SHP77 treated with DMSO at 0.1 percent for 48 hours (cell line): ENCODE measurements at regions not wholly inside any gene's neighbourhood (a gene's known extent, or its start where the extent isn't known, plus 50 kb on each side); places are given as distances from the start of the nearest gene placed in this dataset.
A peak's percentile ranks its signal among the peaks of the same experiment; 100 is the strongest.

ENCODE experiments used
- DNase-seq: peaks from one replicate; lab custom pipeline; 2025; lab: John Stamatoyannopoulos, UW

DNA sequence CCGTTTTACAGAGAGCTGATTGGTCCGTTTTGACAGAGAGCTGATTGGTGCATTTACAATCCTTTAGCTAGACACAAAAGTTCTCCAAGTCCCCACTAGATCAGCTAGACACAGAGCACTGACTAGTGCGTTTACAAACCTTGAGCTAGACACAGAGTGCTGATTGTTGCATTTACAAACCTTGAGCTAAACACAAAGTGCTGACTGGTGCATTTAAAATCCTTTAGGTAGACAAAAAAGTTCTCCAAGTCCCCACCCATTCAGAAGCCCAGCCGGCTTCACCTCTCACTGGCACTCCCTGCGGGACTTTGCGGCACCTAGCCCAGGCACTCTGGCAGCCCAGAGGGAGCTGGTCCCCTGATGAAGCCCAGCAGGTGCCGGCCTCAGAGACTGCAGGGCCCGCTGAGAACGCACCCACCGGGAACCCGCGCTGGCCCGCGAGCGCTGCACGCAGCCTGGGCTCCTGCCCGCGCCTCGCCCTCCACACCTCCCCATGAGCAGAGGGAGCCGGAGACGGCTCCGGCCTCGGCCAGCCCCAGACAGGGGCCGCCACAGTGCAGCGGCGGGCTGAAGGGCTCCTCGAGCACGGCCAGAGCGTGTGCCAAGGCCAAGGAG is 508.1 kb upstream of the CHAC2 start:
- no peak for DNase-seq

DNA sequence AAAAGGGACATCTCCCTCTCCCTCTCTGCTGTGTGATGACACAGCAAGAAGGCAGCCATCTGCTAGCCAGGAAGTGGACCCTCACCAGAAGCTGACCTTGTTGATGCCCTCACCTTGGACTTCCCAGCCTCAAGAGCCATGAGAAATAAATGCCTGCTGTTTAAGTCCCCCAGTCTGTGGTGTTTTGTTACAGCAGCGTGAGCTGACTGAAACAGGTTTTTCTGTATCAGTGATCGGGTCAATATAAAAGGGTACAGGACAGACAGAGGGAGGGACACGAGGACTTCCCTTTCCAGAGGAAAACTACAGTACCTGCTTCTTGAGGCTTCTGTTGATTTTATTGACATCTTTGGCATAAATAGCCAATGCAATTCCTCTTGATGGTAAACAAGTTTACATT is 510.3 kb upstream of the CHAC2 start:
- DNase-seq: no peak

DNA sequence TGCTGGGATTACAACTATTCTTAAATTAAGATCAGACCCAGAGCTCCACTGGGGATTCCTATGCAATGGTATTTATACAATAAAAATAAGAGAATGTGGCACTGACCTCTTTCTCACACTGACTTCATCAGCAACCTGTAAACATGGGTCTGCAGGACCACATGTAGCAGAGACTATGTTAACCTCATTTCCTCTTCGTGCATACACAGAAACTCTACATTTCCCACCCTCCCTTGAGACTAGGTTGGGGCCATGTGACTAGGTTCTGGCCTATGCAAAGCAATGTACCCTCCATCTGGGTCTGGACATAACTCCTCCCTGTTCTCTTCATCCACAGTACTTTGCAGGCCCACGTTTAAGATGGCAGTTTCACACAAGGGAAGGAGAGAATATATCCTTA is 514.4 kb upstream of the CHAC2 start:
- no peak for DNase-seq

DNA sequence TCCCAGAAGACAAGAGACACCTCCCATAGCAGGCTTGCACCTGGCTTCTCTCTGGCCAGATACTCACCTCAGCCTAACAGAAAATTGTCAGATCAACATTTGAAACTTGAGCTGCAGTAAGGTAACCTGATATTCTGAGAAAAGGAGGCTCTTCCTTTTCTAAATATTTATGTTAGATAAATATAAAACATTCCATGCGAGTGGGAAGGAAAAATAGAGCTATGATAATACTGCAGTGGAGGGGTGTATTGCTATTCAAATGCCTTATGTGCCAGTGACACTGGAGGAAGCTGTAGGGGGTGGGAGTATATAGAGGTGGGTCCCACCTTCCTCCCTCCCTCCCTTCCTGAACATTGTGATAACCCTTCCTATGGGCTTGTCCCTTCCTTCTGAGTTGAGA is 515.5 kb upstream of the CHAC2 start:
- DNase-seq: peak; percentile 60

DNA sequence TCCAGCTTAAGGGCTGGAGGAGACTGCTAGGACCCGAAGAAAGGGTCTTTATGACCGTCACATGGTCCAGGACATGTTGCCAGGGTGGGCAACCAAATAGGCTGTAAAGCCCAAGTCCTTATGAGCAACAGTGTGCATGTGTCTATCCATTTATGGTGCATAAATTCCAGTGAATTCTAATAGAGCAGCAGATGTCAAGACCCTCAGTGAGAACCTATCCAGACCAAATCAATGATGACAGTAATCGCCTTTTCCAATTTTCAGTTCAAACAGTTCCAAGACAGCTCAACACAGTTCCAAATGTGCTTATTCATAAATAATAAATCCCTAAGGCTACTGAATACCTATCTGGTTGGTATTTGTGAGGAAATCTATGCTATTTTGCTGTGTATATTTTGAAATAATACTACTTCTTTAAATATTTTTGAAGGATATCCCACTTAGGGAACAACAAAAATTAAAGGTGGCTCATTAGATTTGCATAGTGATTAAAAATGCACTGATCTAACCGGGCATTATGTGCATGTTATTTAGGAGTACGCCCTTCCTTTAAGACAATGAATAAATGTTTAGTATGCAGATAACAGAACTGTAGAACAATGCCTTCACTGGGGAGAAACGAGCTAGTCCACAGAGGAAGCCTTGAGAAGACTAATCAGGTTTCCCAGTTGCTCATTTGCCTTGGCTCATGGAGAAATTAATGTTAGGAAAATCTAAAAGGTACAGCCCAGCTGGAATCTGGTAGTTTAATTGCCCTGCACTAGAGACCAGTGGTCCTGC is 519.5 kb upstream of the CHAC2 start:
- no peak for DNase-seq

DNA sequence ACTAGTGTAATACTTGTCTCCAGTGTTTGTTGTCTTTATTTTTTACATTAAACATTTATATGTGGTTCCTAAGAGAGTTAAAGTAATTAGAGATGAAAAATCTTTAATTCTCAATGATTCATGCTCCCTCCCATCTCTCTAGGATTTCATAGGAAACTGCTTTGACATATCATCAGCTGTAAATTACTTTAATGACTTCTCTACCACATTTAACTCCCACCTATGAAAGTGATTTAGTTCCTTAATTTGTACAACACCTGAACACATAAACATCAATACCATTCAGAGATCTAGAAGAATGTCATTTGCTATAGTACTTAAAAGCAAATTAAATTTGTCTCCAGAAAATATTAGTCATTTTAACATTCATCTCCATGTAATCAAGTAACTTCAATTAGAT is 524.2 kb upstream of the CHAC2 start:
- no peak for DNase-seq

DNA sequence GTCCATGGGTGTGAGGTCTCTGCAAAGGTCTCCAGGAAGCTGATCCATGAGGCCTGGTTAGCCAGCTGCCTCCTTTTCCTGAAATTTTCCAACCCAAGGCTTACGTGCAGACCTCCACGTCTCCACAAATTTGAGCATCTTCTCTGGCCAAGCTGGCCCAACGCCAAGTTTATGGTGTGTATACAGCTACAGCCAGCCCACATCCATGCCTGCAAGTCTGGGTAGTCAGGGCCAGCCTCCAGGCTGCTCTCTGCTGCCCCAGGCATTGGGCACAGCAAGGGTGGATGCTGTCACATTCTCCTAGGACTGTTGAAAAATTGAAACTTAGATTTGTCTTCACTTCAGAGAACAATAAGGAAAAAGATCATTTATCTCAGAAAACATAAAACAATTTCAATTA is 525.5 kb upstream of the CHAC2 start:
- peak; percentile 25 for DNase-seq

- peak; percentile 11 for DNase-seq
These were observed 531.6 kb upstream of the CHAC2 start for GRCh38 chr2:53235836-53236582.

- DNase-seq: peak; percentile 42
These were observed 533.1 kb upstream of the CHAC2 start for GRCh38 chr2:53234548-53234903.

- peak; percentile 31 for DNase-seq
These were observed 533.7 kb upstream of the CHAC2 start for GRCh38 chr2:53233759-53234547.

- no peak for DNase-seq
These were observed 535.7 kb upstream of the CHAC2 start for GRCh38 chr2:53231908-53232307.

- no peak for DNase-seq
These were observed 536.9 kb upstream of the CHAC2 start for GRCh38 chr2:53230691-53231090.

DNA sequence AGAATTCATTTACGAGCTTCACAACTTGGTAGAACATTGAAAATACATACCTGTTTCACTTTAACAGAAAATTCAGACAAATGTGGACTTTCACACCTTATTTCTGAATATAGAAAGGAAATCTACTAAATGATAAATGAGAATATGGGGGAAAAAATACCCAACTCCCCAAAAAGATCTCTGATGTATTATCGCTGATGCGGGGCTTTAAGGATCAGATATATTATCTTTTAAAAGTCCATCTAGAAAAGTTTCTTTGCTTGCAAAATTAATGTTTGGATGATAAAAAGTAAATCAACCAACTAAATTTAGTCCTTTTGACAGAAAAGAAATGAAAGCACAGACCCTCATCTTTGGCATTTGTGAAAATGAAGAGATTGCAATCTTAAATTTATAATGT is 540.1 kb upstream of the CHAC2 start:
- no peak for DNase-seq

GRCh38 chr2:53220969-53221368 is 546.6 kb upstream of the CHAC2 start:
- DNase-seq: no peak

- no peak for DNase-seq
These were observed 550.4 kb upstream of the CHAC2 start for GRCh38 chr2:53217250-53217649.

DNA sequence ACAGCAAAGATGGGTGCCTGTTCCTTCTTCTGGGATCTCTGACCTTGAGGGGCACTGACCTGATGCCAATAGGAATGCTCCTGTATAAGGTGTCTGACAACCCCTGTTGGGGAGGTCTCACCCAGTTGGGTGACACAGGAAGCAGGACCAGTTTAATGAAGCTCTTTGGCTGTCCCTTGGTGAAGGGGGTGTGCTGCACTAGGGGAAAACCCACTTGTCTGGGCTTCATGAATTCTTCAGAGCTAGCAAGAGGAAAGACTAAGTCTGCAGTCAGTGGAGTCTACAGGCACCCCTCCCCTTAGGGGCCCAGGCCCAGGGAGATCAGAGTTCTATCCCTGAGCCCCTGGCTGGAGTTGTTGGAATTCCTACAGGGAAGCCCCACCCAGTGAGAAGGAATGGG is 550.8 kb upstream of the CHAC2 start:
- DNase-seq: no peak

DNA sequence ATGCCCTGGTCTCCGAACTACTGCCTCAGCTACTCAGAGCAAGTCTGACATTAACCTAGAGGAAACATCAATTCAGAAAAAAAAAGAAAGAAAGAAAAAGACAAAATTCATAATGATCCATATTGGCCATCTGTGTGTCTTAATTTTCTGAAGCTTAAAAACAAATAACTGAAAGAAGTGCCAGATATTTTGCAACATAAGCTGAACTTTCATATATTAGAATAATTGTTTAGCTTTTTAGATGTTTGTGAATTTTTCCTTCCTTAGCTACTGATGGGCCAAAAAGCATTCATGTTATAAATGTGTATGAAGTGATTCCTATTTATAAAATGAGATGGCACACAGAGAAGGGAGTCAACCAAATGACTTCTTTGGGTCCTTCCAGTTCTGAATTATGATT is 555.0 kb upstream of the CHAC2 start:
- no peak for DNase-seq

DNA sequence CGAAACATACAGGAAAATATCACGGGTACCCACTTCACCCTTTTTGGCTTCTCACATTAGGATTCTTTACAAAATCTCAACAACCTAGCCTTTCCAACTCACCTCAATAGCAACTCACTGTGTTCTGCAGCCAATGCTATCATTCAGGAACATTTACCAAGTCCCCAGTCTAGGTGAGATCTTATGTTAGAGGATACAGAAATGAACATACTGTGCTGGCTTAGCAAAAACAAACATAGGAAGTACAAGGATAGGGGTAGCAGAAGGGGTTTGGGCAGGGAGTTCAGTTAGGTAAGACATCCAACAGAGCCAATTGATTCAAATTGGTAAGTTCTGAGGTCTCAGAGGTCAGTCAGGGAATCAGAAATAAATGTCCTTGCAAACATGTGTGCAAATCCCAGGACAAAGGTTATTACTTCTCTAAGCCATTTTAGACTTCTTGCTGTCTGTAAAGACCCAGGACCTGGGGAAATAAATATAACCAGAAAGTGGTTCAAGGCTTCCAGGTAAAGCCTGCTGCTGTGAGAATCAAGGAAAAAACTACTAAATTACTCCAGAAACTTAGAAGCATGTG is 556.3 kb upstream of the CHAC2 start:
- peak; percentile 31 for DNase-seq

DNA sequence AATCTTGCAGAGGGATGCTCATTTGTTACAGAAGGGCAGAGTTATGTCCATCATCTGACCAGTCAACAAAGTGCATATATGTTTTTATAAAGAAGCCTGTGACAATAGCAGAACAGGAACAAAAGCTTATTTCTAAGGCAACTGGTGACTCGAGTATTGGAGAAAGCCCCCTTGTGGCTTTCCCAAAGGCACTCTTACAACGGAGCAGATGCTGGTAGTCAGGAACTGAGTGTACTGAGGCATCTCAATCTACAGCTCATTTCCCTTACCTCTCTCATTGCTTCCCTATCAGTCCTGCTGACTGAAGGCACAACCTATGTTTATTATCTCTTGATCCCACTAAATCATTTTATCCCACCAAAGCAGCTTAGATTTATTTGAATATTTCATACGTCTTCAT is 557.1 kb upstream of the CHAC2 start:
- DNase-seq: peak; percentile 77

GRCh38 chr2:53209679-53210458 is 557.7 kb upstream of the CHAC2 start:
- DNase-seq: peak; percentile 56

- DNase-seq: peak; percentile 34
These were observed 558.8 kb upstream of the CHAC2 start for GRCh38 chr2:53208815-53209214.
